H9 (cell line): ENCODE measurements at regions not wholly inside any gene's neighbourhood (a gene's known extent, or its start where the extent isn't known, plus 50 kb on each side); places are given as distances from the start of the nearest gene placed in this dataset.

Experiments
- DNase-seq: peaks from one replicate; pipeline ENCODE4 v3.0.0-alpha.2; 2017
- H2AFZ ChIP-seq: one replicate; pipeline ENCODE4 v1.6.1; 2013; ENCODE audit warnings: mild to moderate bottlenecking, low read length, control low read depth, moderate library complexity
- H2AK5ac ChIP-seq: 2 replicates; pipeline ENCODE4 v1.6.1; 2013; ENCODE audit warnings: low read length, control low read depth, mixed read lengths; ENCODE audit not compliant: insufficient read length
- H2BK120ac ChIP-seq: one replicate; pipeline ENCODE4 v1.6.1; 2013; ENCODE audit warnings: low read depth, mild to moderate bottlenecking, low read length, control low read depth, inconsistent platforms; ENCODE audit not compliant: poor library complexity, severe bottlenecking
- H2BK12ac ChIP-seq: 2 replicates; pipeline ENCODE4 v1.6.1; 2013; ENCODE audit warnings: low read length, control low read depth, mixed read lengths, low read depth; ENCODE audit not compliant: insufficient read length
- H2BK15ac ChIP-seq: 2 replicates; pipeline ENCODE4 v1.6.1; 2013; ENCODE audit warnings: low read depth, low read length, control low read depth
- H2BK20ac ChIP-seq: one replicate; pipeline ENCODE4 v1.6.1; 2013; ENCODE audit warnings: low read depth, mild to moderate bottlenecking, low read length, control low read depth, inconsistent platforms; ENCODE audit not compliant: poor library complexity, severe bottlenecking
- H2BK5ac ChIP-seq: 2 replicates; pipeline ENCODE4 v1.6.1; 2013; ENCODE audit warnings: low read length, control low read depth, mixed read lengths; ENCODE audit not compliant: insufficient read length
- H3K14ac ChIP-seq: 2 replicates; pipeline ENCODE4 v1.6.1; 2013; ENCODE audit warnings: low read length, control low read depth; ENCODE audit not compliant: insufficient read depth
- H3K18ac ChIP-seq: 2 replicates; pipeline ENCODE4 v1.6.1; 2013; ENCODE audit warnings: low read depth, mild to moderate bottlenecking, mixed read lengths, low read length, control low read depth; ENCODE audit not compliant: insufficient read length
- H3K23ac ChIP-seq: 2 replicates; pipeline ENCODE4 v1.6.1; 2013; ENCODE audit warnings: low read length, control low read depth, mixed read lengths, low read depth; ENCODE audit not compliant: insufficient read length
- H3K23me2 ChIP-seq: 2 replicates; pipeline ENCODE4 v1.6.1; 2013; ENCODE audit warnings: low read depth, mild to moderate bottlenecking, mixed read lengths, low read length, control low read depth; ENCODE audit not compliant: insufficient read length, poor library complexity, severe bottlenecking
- H3K27ac ChIP-seq: 2 replicates; pipeline ENCODE4 v1.5.1; 2013; ENCODE audit warnings: low read length, control low read depth, mixed read lengths, low read depth; ENCODE audit not compliant: insufficient read length
- H3K27me3 ChIP-seq: 2 replicates; pipeline ENCODE4 v1.6.1; 2013; ENCODE audit warnings: low read length, control low read depth, inconsistent platforms; ENCODE audit not compliant: insufficient read depth
- H3K4ac ChIP-seq: 2 replicates; pipeline ENCODE4 v1.6.1; 2013; ENCODE audit warnings: low read depth, mild to moderate bottlenecking, control low read depth, inconsistent platforms, low read length, moderate library complexity
- H3K4me1 ChIP-seq: 2 replicates; pipeline ENCODE4 v1.6.1; 2013; ENCODE audit warnings: low read length, control low read depth, inconsistent platforms; ENCODE audit not compliant: insufficient read depth
- H3K4me2 ChIP-seq: 2 replicates; pipeline ENCODE4 v1.6.1; 2013; ENCODE audit warnings: low read length, control low read depth, mixed read lengths; ENCODE audit not compliant: insufficient read length, insufficient read depth
- H3K56ac ChIP-seq: 2 replicates; pipeline ENCODE4 v1.6.1; 2013; ENCODE audit warnings: low read depth, mild to moderate bottlenecking, mixed read lengths, low read length, control low read depth; ENCODE audit not compliant: insufficient read length
- H3K79me1 ChIP-seq: 2 replicates; pipeline ENCODE4 v1.6.1; 2013; ENCODE audit warnings: low read depth, mild to moderate bottlenecking, moderate library complexity, low read length, control low read depth, inconsistent platforms; ENCODE audit not compliant: insufficient read depth, poor library complexity, severe bottlenecking
- H3K79me2 ChIP-seq: 2 replicates; pipeline ENCODE4 v1.6.1; 2013; ENCODE audit warnings: low read length, control low read depth, inconsistent platforms; ENCODE audit not compliant: insufficient read depth
- H3K9ac ChIP-seq: 2 replicates; pipeline ENCODE4 v1.6.1; 2013; ENCODE audit warnings: low read length, control low read depth, mixed read lengths; ENCODE audit not compliant: insufficient read length; ENCODE audit errors: extremely low read depth
- H3K9me3 ChIP-seq: one replicate; pipeline ENCODE4 v1.6.1; 2013; ENCODE audit warnings: low read depth, low read length, inconsistent platforms; ENCODE audit not compliant: control insufficient read depth
- H3T11ph ChIP-seq: one replicate; pipeline ENCODE4 v1.6.1; 2013; ENCODE audit warnings: mild to moderate bottlenecking, low read length, control low read depth, inconsistent platforms
- H4K20me1 ChIP-seq: one replicate; pipeline ENCODE4 v1.6.1; 2013; ENCODE audit not compliant: control insufficient read depth, insufficient read length, insufficient read depth
- H4K5ac ChIP-seq: 2 replicates; pipeline ENCODE4 v1.6.1; 2013; ENCODE audit warnings: low read depth, mild to moderate bottlenecking, mixed read lengths, low read length, control low read depth; ENCODE audit not compliant: insufficient read length
- H4K8ac ChIP-seq: replicated peaks from 2 replicates; pipeline ENCODE4 v1.6.1; 2013; ENCODE audit warnings: low read length, control low read depth, mixed read lengths, low read depth; ENCODE audit not compliant: insufficient read length
- H4K91ac ChIP-seq: 2 replicates; pipeline ENCODE4 v1.6.1; 2013; ENCODE audit warnings: low read depth, mild to moderate bottlenecking, moderate library complexity, mixed read lengths, low read length, control low read depth; ENCODE audit not compliant: insufficient read length
- H3K27ac Mint-ChIP-seq, 3 experiments: 2 replicates in 2 of 3; 3 replicates in 1 of 3; pipeline ENCODE4 v1.8.0; 2020 to 2021; ENCODE audit warnings: mixed read lengths in 3 of 3, mild to moderate bottlenecking in 1 of 3, moderate library complexity in 1 of 3
- H3K27me3 Mint-ChIP-seq: 2 replicates; pipeline ENCODE4 v1.8.0; 2021; ENCODE audit warnings: low read depth, mild to moderate bottlenecking, moderate library complexity, mixed read lengths
- H3K36me3 Mint-ChIP-seq, 3 experiments: 2 replicates in 2 of 3; 3 replicates in 1 of 3; pipeline ENCODE4 v1.8.0; 2020 to 2021; ENCODE audit warnings: low read depth in 3 of 3, mixed read lengths in 3 of 3; ENCODE audit not compliant: insufficient read depth in 1 of 3
- H3K4me1 Mint-ChIP-seq, 2 experiments: 2 replicates each; pipeline ENCODE4 v1.8.0; 2020; ENCODE audit warnings: mixed read lengths in 2 of 2
- H3K4me3 Mint-ChIP-seq, 2 experiments: 2 replicates in 1 of 2; 3 replicates in 1 of 2; pipeline ENCODE4 v1.8.0; 2020 to 2021; ENCODE audit warnings: mild to moderate bottlenecking in 2 of 2, mixed read lengths in 2 of 2, moderate library complexity in 1 of 2
- H3K9me3 Mint-ChIP-seq, 2 experiments: 2 replicates in 1 of 2; 3 replicates in 1 of 2; pipeline ENCODE4 v1.8.0; 2020; ENCODE audit warnings: mild to moderate bottlenecking in 2 of 2, mixed read lengths in 2 of 2, moderate library complexity in 1 of 2
- CTCF ChIP-seq: fragments of 200-600 bp; sonication (generic); conservative IDR thresholded peaks from 3 replicates; pipeline ENCODE4 v1.8.0; 2021; ENCODE audit warnings: antibody characterized with exemption, mild to moderate bottlenecking
- WGBS: extraction: QIAGEN DNeasy Blood & Tissue Kit; methylation state at CpG from one replicate; pipeline ENCODE4 v1.1.7; 2013; ENCODE audit warnings: missing lambda C conversion rate, low lambda C conversion rate, mixed read lengths; ENCODE audit not compliant: insufficient read length; ENCODE audit errors: extremely low coverage; 5-methylcytosine and 5-hydroxymethylcytosine counted together

GRCh38 chr10:28449926-28450325 is 83.0 kb upstream of the WAC start:
- Histone ChIP-seq H2BK120ac (no peak overlapping the region), H3K14ac (no peak overlapping the region), H2AK5ac (no peak overlapping the region), H2BK20ac (no peak overlapping the region), H3K4me1 (no peaks in the 10 kb centered on the region), H2BK5ac (no peak overlapping the region), H2AFZ (no peak overlapping the region), H3T11ph (no peak overlapping the region), H3K79me2 (no peaks in the 10 kb centered on the region), H3K23me2 (no peaks in the 10 kb centered on the region), H4K5ac (no peak overlapping the region), H4K20me1 (no peaks in the 10 kb centered on the region), H3K9me3 (no peaks in the 10 kb centered on the region), H3K56ac (no peak overlapping the region), H3K18ac (no peak overlapping the region), H2BK12ac (no peak overlapping the region), H3K27ac (no peak overlapping the region), H3K23ac (no peak overlapping the region), H2BK15ac (no peak overlapping the region), H3K9ac (no peak overlapping the region), H4K8ac (no peak overlapping the region), H3K4ac (no peak overlapping the region), H3K4me2 (no peak overlapping the region), H3K79me1 (no peaks in the 10 kb centered on the region), H4K91ac (no peak overlapping the region), H3K27me3 (no peaks in the 10 kb centered on the region)
- no peaks in the 10 kb centered on the region; the same call in 1 of the 2 replicates for H3K27me3 Mint-ChIP-seq
- H3K27ac Mint-ChIP-seq = no peak overlapping the region
- no peak for DNase-seq
- peaks cover 6% of the 10 kb centered on the region in 2 experiments; a peak in 4 of 5 replicates for H3K9me3 Mint-ChIP-seq
- H3K36me3 Mint-ChIP-seq = peaks cover under 1 to 7% (median 2%) of the 10 kb centered on the region in 3 experiments; a peak in 2 of 7 replicates
- peaks cover 0 to 6% of the 10 kb centered on the region in 2 experiments; a peak in 1 of 4 replicates for H3K4me1 Mint-ChIP-seq
- no peak overlapping the region for H3K4me3 Mint-ChIP-seq
- no peak for TF ChIP-seq CTCF
- WGBS = no CpG with 5 or more reads among the region's 1 CpG
